SH-SY5Y (cell line): ENCODE measurements at regions not wholly inside any gene's neighbourhood (a gene's known extent, or its start where the extent isn't known, plus 50 kb on each side); places are given as distances from the start of the nearest gene placed in this dataset.

Experiments used
- GATA2 ChIP-seq: IDR thresholded peaks from 2 replicates; pipeline ENCODE4 v1.6.1; 2011; ENCODE audit warnings: mild to moderate bottlenecking, low read depth, low read length
- GATA3 ChIP-seq: IDR thresholded peaks from 2 replicates; pipeline ENCODE4 v1.6.1; 2011; ENCODE audit warnings: low read depth, mild to moderate bottlenecking, low read length, moderate library complexity

DNA sequence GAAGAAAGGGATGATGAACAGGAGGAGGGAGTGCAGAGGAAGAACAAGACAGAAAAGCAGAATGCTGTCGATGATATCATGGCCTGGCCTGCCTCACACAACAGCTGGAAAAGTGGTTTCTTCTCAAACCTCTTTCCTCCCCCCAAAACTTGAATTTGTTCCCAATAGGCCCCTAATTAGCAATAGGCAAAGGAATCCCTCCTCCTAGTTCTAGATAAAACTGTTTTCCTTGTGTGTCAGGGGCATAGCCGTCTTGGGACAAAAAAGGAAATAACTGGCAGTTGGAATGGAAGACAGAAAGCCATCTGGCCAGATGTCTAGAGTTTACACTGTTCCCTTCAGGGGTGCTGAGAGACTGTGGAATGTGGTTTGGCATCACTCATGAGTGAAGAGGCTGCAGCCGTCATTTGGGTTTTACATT is 177.8 kb upstream of the C1QTNF7 start:
- TF ChIP-seq GATA2 (no peak), GATA3 (no peak)
